ENCODE measurements at regions not wholly inside any gene's neighbourhood (a gene's known extent, or its start where the extent isn't known, plus 50 kb on each side); places are given as distances from the start of the nearest gene placed in this dataset.

- no peak overlapping the region for H3K4me3 ChIP-seq (ENCODE audit: control insufficient read depth, low read depth, low read length)
- DNase-seq (ENCODE audit: low read depth), result no peak
- TF ChIP-seq, protein P1, sequence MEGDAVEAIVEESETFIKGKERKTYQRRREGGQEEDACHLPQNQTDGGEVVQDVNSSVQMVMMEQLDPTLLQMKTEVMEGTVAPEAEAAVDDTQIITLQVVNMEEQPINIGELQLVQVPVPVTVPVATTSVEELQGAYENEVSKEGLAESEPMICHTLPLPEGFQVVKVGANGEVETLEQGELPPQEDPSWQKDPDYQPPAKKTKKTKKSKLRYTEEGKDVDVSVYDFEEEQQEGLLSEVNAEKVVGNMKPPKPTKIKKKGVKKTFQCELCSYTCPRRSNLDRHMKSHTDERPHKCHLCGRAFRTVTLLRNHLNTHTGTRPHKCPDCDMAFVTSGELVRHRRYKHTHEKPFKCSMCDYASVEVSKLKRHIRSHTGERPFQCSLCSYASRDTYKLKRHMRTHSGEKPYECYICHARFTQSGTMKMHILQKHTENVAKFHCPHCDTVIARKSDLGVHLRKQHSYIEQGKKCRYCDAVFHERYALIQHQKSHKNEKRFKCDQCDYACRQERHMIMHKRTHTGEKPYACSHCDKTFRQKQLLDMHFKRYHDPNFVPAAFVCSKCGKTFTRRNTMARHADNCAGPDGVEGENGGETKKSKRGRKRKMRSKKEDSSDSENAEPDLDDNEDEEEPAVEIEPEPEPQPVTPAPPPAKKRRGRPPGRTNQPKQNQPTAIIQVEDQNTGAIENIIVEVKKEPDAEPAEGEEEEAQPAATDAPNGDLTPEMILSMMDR (conservative IDR thresholded peaks at IDR 0.05; ENCODE audit: control insufficient read depth, insufficient read depth, low read depth, low read length), result no peak
Measured at GRCh38 chr7:130869918-130870317, 135.9 kb upstream of the KLF14 start.

- no peak overlapping the region for H3K4me3 ChIP-seq (ENCODE audit: control insufficient read depth, low read depth, low read length)
- TF ChIP-seq, protein P1 (conservative IDR thresholded peaks at IDR 0.05; ENCODE audit: control insufficient read depth, insufficient read depth, low read depth, low read length), result no peak
- DNase-seq (ENCODE audit: low read depth), result peak; percentile 34
Measured at GRCh38 chr7:130872341-130872740, 138.3 kb upstream of the KLF14 start.

DNA sequence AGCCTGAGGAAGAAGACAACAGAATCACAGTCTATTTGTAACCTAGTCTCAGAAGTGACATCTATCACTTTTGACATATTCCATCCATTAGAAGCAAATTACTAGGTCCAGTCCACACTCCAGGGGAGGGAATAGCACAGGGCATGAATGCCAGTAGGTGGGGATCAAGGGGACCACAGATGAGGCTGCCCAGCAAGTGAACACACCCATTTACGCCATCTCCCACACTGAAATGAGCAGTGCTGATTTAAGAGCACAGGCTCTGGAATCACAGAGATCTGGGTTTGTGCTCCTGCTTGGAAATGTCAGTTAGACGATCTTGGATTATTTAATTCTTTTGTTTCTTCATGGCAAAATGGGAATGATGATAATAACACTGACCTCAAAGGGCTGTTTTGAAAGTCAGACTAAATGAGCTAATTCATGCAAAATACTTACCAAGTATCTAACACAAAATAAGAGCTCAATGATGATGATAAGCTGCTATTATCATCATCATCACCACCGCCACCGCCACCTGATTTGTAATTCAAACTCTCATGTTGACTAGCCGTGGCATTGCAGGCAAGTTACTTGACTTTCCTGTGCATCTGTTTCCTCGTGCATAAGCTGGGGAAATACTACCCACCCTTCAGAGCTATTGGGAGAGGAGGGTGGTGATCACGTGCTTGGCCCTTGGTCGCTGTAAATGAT, 138.9 kb upstream of the KLF14 start:
- peak; percentile 45 for DNase-seq (ENCODE audit: low read depth)
- TF ChIP-seq, protein P1 (conservative IDR thresholded peaks at IDR 0.05; ENCODE audit: control insufficient read depth, insufficient read depth, low read depth, low read length), result no peak
- H3K4me3 ChIP-seq (ENCODE audit: control insufficient read depth, low read depth, low read length), result no peak overlapping the region

GRCh38 chr7:130874071-130874915, 140.3 kb upstream of the KLF14 start:
- peak; percentile 32 for DNase-seq (ENCODE audit: low read depth)
- TF ChIP-seq, protein P1 (conservative IDR thresholded peaks at IDR 0.05; ENCODE audit: control insufficient read depth, insufficient read depth, low read depth, low read length), result no peak
- H3K4me3 ChIP-seq (ENCODE audit: control insufficient read depth, low read depth, low read length), result no peak overlapping the region

- DNase-seq (ENCODE audit: low read depth), result peak; percentile 49
- TF ChIP-seq, protein P1 (conservative IDR thresholded peaks at IDR 0.05; ENCODE audit: control insufficient read depth, insufficient read depth, low read depth, low read length), result peak; percentile 68
- H3K4me3 ChIP-seq (ENCODE audit: control insufficient read depth, low read depth, low read length), result no peak overlapping the region
Measured at GRCh38 chr7:130875265-130875741, 141.3 kb upstream of the KLF14 start.

DNA sequence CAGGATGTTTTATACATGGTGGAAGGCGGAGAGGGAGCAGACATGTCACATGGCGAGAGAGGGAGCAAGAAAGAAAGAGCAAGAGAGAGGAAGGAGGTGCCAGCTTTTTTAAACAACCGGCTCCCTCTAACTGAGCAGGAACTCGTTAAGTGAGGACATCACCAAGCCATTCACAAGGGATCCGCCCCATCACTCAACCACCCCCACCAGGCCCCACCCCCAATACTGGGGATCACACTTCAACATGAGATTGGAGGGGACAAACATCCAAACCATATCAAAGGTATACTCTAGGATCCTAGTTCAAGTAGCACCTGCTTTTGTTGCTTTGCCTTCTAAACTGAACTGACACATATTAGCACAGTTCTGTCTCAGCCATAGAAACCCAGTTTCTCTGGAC, 141.9 kb upstream of the KLF14 start:
- no peak overlapping the region for H3K4me3 ChIP-seq (ENCODE audit: control insufficient read depth, low read depth, low read length)

More for the DNA sequence above, 141.9 kb upstream of the KLF14 start:
- TF ChIP-seq, protein P1 (conservative IDR thresholded peaks at IDR 0.05; ENCODE audit: control insufficient read depth, insufficient read depth, low read depth, low read length), result no peak
- no peak for DNase-seq (ENCODE audit: low read depth)

Measured in fibroblast of mammary gland (primary cell).